ENCODE measurements at regions not wholly inside any gene's neighbourhood (a gene's known extent, or its start where the extent isn't known, plus 50 kb on each side); places are given as distances from the start of the nearest gene placed in this dataset.

DNA sequence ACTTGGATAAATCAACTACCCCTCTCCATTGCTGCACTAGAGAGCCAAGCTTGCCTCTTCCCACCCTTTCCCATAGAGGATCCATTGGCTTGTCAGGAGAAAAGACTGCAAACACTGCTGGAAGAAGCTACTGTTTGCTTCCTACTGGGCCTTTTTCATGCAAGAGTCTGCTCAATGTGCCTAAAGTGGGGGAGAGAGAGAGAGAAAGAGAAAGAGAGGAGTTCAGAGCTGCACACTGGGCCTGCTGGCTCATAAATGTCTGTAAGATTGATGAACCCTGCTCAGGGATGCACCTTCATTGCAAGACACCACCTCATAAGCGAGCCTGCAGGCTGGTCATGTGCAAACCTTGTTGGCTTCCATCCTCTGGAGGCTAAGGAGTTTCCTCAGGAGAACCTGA lies 269.4 kb downstream of the ZNF608 start:
- TF ChIP-seq CTCF (conservative IDR thresholded peaks at IDR 0.05), result no peak
- TF ChIP-seq ZFX (IDR thresholded peaks at IDR 0.05), result no peak
